ENCODE measurements at regions not wholly inside any gene's neighbourhood (a gene's known extent, or its start where the extent isn't known, plus 50 kb on each side); places are given as distances from the start of the nearest gene placed in this dataset.

DNA sequence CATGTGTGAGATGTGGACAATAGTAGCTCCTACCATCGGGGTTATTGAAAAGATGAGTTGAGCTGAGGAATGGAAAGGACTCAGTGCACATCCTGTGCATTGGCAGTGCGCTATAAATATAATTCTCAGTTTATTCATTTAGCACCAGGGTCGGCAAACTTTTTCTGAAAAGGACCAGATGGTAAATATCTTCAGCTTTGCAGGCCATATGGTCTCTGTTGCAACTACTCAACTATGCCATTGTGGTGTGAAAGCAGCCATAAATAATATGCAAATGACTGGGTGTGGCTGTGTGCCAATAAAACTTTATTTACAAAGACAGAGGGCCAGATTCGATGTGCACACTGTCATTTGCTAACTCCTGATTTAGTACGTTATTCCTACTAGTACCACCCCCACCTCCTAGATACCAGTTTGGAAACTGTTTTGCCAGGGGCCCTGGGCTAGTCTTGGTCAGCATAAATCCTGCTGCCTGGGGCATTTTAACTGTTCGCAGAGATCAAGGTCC, 422.9 kb upstream of the MKI67 start:
- TF ChIP-seq, protein P1, sequence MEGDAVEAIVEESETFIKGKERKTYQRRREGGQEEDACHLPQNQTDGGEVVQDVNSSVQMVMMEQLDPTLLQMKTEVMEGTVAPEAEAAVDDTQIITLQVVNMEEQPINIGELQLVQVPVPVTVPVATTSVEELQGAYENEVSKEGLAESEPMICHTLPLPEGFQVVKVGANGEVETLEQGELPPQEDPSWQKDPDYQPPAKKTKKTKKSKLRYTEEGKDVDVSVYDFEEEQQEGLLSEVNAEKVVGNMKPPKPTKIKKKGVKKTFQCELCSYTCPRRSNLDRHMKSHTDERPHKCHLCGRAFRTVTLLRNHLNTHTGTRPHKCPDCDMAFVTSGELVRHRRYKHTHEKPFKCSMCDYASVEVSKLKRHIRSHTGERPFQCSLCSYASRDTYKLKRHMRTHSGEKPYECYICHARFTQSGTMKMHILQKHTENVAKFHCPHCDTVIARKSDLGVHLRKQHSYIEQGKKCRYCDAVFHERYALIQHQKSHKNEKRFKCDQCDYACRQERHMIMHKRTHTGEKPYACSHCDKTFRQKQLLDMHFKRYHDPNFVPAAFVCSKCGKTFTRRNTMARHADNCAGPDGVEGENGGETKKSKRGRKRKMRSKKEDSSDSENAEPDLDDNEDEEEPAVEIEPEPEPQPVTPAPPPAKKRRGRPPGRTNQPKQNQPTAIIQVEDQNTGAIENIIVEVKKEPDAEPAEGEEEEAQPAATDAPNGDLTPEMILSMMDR (IDR thresholded peaks at IDR 0.05; ENCODE audit: low read depth, low read length), result no peak
- no peak for DNase-seq (ENCODE audit: low read depth, low spot score)
- H3K9me3 ChIP-seq (ENCODE audit: control insufficient read depth, insufficient read depth, low read length), result peaks cover 84% of the 10 kb centered on the region
- H3K27me3 ChIP-seq (ENCODE audit: control insufficient read depth, insufficient read depth, low read length), result no peaks in the 10 kb centered on the region
- H3K27ac ChIP-seq (ENCODE audit: low read depth, low read length), result no peak overlapping the region
- ChIA-PET CTCF (no interaction called here), POLR2A (no interaction called here)
- H3K4me3 ChIP-seq (ENCODE audit: low read depth, low read length), result no peak overlapping the region

DNA sequence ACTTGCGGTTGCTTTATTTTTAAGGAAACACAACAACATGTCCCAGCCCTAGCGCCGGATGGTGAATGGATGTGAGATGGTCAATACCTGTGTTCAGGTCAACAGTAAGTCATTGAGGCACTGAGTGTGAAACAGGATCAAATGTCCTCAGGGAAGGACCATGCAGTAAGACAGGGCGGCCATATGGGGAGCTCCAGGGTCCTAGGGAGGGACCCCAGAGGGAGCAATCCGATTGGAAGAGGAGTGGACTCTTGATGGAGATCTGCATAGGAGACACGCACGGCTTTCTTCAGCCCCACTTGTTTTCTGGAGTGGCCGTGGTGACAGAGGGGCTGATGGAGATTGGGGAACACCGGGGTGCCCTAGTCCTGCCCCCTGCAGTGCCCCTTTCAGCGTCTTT, 423.8 kb upstream of the MKI67 start:
- POLR2A ChIA-PET, result no interaction called here
- Histone ChIP-seq H3K27me3 (ENCODE audit: control insufficient read depth, insufficient read depth, low read length) (no peaks in the 10 kb centered on the region), H3K4me3 (ENCODE audit: low read depth, low read length) (no peak overlapping the region), H3K27ac (ENCODE audit: low read depth, low read length) (no peak overlapping the region), H3K9me3 (ENCODE audit: control insufficient read depth, insufficient read depth, low read length) (peaks cover 83% of the 10 kb centered on the region)
- CTCF ChIA-PET, result no interaction called here
- TF ChIP-seq, protein P1 (IDR thresholded peaks at IDR 0.05; ENCODE audit: low read depth, low read length), result no peak
- DNase-seq (ENCODE audit: low read depth, low spot score), result no peak

DNA sequence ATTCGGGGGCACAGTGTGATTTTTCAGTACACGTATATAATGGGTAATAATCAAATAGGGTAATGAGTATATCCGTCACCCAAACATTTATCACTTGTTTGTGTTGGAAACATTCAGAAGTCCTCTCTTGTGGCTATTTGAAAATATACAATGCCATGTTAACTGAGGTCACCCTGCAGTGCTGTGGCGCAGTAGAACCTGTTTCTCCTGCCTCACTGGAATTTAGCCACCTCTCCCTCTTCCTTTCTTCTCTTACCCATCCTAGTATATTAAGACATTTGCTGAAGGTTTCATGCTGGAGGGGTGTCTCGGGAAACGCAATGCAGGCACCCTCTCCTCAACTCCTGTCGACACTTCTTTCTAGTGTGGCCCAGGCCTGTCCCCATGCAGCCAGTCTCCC, 425.3 kb upstream of the MKI67 start:
- DNase-seq (ENCODE audit: low read depth, low spot score), result no peak
- POLR2A ChIA-PET, result no interaction called here
- TF ChIP-seq, protein P1 (IDR thresholded peaks at IDR 0.05; ENCODE audit: low read depth, low read length), result no peak
- no peak overlapping the region for H3K27ac ChIP-seq (ENCODE audit: low read depth, low read length)
- CTCF ChIA-PET, result no interaction called here
- H3K27me3 ChIP-seq (ENCODE audit: control insufficient read depth, insufficient read depth, low read length), result no peaks in the 10 kb centered on the region
- H3K4me3 ChIP-seq (ENCODE audit: low read depth, low read length), result no peak overlapping the region
- peaks cover 80% of the 10 kb centered on the region for H3K9me3 ChIP-seq (ENCODE audit: control insufficient read depth, insufficient read depth, low read length)

DNA sequence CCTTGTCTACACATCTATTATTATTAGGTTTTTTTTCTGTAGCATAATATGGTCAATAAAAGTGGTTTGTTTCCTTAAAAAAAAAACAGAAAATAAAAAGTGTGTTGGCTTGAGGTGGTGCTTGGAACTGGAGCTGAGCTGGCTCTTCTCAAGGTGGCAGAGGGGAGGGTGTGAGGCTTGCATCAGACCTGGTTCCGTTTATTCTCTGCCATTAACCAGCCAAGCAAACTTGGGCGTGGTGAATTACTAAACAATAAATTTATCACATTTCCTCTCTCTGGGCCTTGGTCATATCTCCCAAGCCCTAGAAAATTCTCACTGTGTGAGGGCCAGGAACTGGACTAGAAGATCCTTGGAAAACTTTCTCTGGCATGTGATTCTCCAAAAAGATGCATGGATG, 427.5 kb upstream of the MKI67 start:
- TF ChIP-seq, protein P1 (IDR thresholded peaks at IDR 0.05; ENCODE audit: low read depth, low read length), result no peak
- Histone ChIP-seq H3K4me3 (ENCODE audit: low read depth, low read length) (no peak overlapping the region), H3K27ac (ENCODE audit: low read depth, low read length) (no peak overlapping the region), H3K9me3 (ENCODE audit: control insufficient read depth, insufficient read depth, low read length) (peaks cover 77% of the 10 kb centered on the region), H3K27me3 (ENCODE audit: control insufficient read depth, insufficient read depth, low read length) (no peaks in the 10 kb centered on the region)
- CTCF ChIA-PET, result no interaction called here
- POLR2A ChIA-PET, result no interaction called here
- no peak for DNase-seq (ENCODE audit: low read depth, low spot score)

DNA sequence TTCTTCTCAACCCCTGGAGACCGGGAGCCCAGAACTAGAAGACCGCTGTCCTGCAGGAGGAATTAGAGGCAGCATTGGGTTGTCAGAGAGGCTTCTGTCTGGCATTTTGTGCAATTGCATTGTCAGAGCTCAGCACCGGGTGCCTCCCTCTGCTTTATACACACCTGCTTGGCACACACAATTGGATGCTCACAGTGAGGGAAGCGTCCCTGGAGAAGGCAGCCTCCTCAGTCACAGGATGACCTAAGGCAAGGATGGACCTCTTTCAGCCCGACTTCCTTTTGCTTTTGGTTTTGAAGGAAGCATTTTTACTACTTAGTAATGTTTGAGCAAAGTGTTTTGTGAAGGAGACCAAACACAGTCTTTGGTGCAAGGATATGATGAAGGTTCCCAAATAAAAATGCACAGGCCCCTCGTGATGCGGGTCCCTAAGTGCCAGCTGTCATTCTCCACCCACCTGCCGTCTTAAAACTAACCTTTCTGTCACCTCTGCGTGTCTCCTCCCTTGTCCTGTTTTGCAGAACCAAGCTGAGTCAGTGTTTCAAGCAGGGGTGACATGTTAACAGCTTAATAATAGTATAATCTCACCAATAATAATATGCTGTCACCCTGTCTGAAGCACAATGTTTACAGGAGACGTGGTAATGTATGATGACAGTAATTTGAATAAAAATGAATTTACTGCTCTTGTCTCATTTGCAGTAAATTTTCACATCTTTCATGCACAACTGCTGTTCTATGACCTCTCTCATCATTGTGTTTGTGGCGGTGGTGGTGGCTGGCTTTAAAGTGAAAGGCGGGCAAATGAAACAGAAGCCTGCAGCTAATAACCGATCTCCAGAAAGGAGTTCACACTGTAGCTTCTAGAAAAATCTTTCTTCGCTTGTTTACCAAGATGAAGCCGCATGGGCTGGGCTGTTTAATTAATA, 430.2 kb upstream of the MKI67 start:
- ChIA-PET CTCF (no interaction called here), POLR2A (no interaction called here)
- DNase-seq (ENCODE audit: low read depth, low spot score), result no peak
- TF ChIP-seq, protein P1 (IDR thresholded peaks at IDR 0.05; ENCODE audit: low read depth, low read length), result no peak
- H3K4me3 ChIP-seq (ENCODE audit: low read depth, low read length), result no peak overlapping the region
- H3K27ac ChIP-seq (ENCODE audit: low read depth, low read length), result no peak overlapping the region
- peaks cover 62% of the 10 kb centered on the region for H3K9me3 ChIP-seq (ENCODE audit: control insufficient read depth, insufficient read depth, low read length)
- no peaks in the 10 kb centered on the region for H3K27me3 ChIP-seq (ENCODE audit: control insufficient read depth, insufficient read depth, low read length)
